ENCODE measurements at regions not wholly inside any gene's neighbourhood (a gene's known extent, or its start where the extent isn't known, plus 50 kb on each side); places are given as distances from the start of the nearest gene placed in this dataset.
A peak's percentile ranks its signal among the peaks of the same experiment; 100 is the strongest.

- TF ChIP-seq GABPA (IDR thresholded peaks at IDR 0.05; ENCODE audit: low read depth) (no peak), ZNF622 (IDR thresholded peaks at IDR 0.05) (no peak), RCOR1 (conservative IDR thresholded peaks at IDR 0.05; ENCODE audit: low read depth, low read length) (no peak)
These were observed 89.1 kb upstream of the SLC25A33 start (continued) for GRCh38 chr1:9449976-9450696.

- ATAC-seq (no peak), DNase-seq (ENCODE audit: low read depth, low spot score) (no peak), FAIRE-seq (no peak)
- Histone ChIP-seq H3K27me3 (replicated peaks in 1 of 2; ENCODE audit: control insufficient read depth in 2 of 2, insufficient read depth in 2 of 2, low read length in 1 of 2) (no peaks in the 10 kb centered on the region), H3K27ac (ENCODE audit: control insufficient read depth, insufficient read depth) (no peak overlapping the region), H3K9me3 (replicated peaks; ENCODE audit: control insufficient read depth, insufficient read depth, low read length) (no peaks in the 10 kb centered on the region), H3K36me3 (ENCODE audit: control insufficient read depth in 2 of 2, insufficient read depth in 2 of 2, low read length in 1 of 2) (no peaks in the 10 kb centered on the region), H4K20me1 (ENCODE audit: control insufficient read depth, insufficient read depth) (no peaks in the 10 kb centered on the region), H3K4me2 (ENCODE audit: control insufficient read depth, insufficient read depth) (no peak overlapping the region), H3K79me2 (ENCODE audit: control insufficient read depth, insufficient read depth, low read length) (no peaks in the 10 kb centered on the region), H2AFZ (ENCODE audit: control insufficient read depth, low read depth, low read length) (no peak overlapping the region), H3K4me1 (ENCODE audit: control insufficient read depth, insufficient read depth, low read length) (0 out of 2 replicates have a peak, but pooled peaks cover 3% of the 10 kb centered on the region), H3K4me3 (no peak overlapping the region), H3K9ac (ENCODE audit: control insufficient read depth, insufficient read depth, low read length) (no peak overlapping the region)
- ChIA-PET SMC1A (ENCODE audit: uncharacterized antibody, unreplicated experiment) (interaction anchor here (0.8 to 8.9 kb wide), 2 partner anchors 12 to 161 kb away, joined by 3 to 123 read pairs; no protein-coding TSS in a partner anchor), POLR2A (no interaction called here), CTCF (interaction anchor here (1.2 to 10.0 kb wide), 5 partner anchors 9 to 184 kb away, joined by 3 to 183 read pairs (median 4); no protein-coding TSS in a partner anchor), RAD21 (ENCODE audit: unreplicated experiment) (interaction anchor here (7.9 kb wide), 1 partner anchor 161 kb away, joined by 100 read pairs; no protein-coding TSS in a partner anchor)
- no TSS peak for BruUV-seq (replicated peaks)
- no peak for TF ChIP-seq POLR2AphosphoS5 (IDR thresholded peaks at IDR 0.05; ENCODE audit: low read length)
- peak; percentile 25; the same call in 1 of the 2 replicates for TF ChIP-seq RELB (IDR thresholded peaks at IDR 0.05; ENCODE audit: low read depth)
- in situ Hi-C loops (cut with MboI) (no loop called here), intact Hi-C loops (cut with micrococcal nuclease; ENCODE audit: unreplicated experiment) (no loop called here)
- 12% methylated on average over 8 of the region's 8 CpGs for WGBS (ENCODE audit: insufficient coverage, insufficient replicate concordance, low lambda C conversion rate, missing lambda C conversion rate)
These were observed 88.2 kb upstream of the SLC25A33 start for GRCh38 chr1:9451081-9451480.
